PFSK-1 (cell line): ENCODE measurements at regions not wholly inside any gene's neighbourhood (a gene's known extent, or its start where the extent isn't known, plus 50 kb on each side); places are given as distances from the start of the nearest gene placed in this dataset.

Experiments
- FOXP2 ChIP-seq: optimal IDR thresholded peaks from 2 replicates; pipeline ENCODE3; 2011; ENCODE audit warnings: borderline replicate concordance, control low read depth, inconsistent platforms; ENCODE audit not compliant: insufficient read depth; ENCODE audit errors: extremely low read length, extremely low read depth
- POLR2AphosphoS5 ChIP-seq: IDR thresholded peaks from 2 replicates; pipeline ENCODE4 v1.6.1; 2012; ENCODE audit warnings: low read depth, mild to moderate bottlenecking, control low read depth, low read length, moderate library complexity
- SIN3A ChIP-seq: IDR thresholded peaks from 2 replicates; pipeline ENCODE4 v1.6.1; 2012; ENCODE audit warnings: mild to moderate bottlenecking, low read length, moderate library complexity, borderline replicate concordance; ENCODE audit not compliant: insufficient read depth
- TAF1 ChIP-seq: IDR thresholded peaks from 2 replicates; pipeline ENCODE4 v1.6.1; 2012; ENCODE audit warnings: low read length, control low read depth, borderline replicate concordance; ENCODE audit not compliant: insufficient read depth

- TF ChIP-seq POLR2AphosphoS5 (no peak), TAF1 (no peak), FOXP2 (no peak), SIN3A (no peak)
Measured at GRCh38 chr2:147789720-147790119, 55.1 kb upstream of the ACVR2A start.
